ENCODE measurements at regions not wholly inside any gene's neighbourhood (a gene's known extent, or its start where the extent isn't known, plus 50 kb on each side); places are given as distances from the start of the nearest gene placed in this dataset.
A peak's percentile ranks its signal among the peaks of the same experiment; 100 is the strongest.

DNA sequence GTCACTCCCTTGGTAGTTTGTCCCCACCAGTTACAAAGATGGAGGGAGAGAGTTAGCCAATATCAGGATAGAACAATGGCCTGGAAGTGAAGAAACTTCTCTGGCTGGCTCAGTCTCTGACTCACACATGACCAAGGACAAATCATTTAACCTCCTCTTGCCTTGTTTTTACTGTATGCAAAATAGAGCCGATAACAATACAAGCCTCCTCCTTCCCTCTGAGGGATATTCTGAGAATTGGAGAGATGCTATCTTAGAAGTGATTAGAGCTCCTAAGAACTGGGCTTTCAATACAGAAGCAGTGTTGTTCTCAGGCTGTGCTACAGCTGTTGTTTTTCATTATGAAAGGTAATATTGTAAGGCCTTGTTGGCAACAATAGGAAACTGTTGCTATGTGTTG is 87.7 kb upstream of the EGR2 start:
- no peak overlapping the region for H3K27ac Mint-ChIP-seq
- no peak for DNase-seq
- POLR2A ChIA-PET = no interaction called here
- ATAC-seq = peak; percentile 57
- intact Hi-C loops (cut with DNase I, micrococcal nuclease) = no loop called here
- peaks cover 26% of the 10 kb centered on the region for H3K27me3 Mint-ChIP-seq
- H3K9me3 Mint-ChIP-seq (ENCODE audit: low read depth) = no peaks in the 10 kb centered on the region
- no peak overlapping the region for H3K4me3 Mint-ChIP-seq
- CTCF ChIA-PET = no interaction called here
- H3K4me1 Mint-ChIP-seq = peaks cover 7% of the 10 kb centered on the region
- H3K36me3 Mint-ChIP-seq (ENCODE audit: low read depth) = no peaks in the 10 kb centered on the region

DNA sequence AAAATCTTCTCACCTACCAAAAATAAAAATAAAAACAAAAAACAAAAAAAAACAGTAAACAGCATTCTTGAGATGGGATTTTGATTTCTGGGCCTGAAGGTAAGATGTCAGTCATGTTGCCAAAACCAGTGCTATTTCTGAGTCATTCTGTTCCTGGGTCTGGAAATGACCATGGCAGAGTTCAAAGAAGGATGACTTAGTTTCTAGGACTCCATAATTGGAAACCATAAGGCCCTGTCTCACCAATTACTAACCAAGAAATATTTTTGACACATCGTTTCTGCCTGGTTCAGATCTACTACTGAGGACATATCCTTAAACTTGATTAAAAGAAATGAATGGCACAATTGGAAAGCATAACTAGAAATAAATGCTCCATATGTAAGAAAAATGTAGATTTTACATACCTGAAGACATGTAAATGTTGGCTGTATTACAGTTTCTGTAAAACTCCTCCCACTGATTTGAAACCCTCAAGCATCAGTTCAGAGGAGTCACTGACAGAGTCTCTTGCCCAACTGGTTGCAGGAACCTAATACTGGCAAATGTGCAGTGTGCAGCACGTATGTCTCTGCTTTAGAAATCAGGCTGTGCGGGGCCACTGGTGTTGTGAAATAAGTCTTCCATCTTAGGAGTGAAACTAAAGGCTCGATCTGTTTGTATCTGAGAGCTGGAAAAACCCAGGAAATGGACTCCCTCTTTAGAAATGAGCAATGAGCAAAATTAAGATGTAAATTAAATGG is 84.8 kb upstream of the EGR2 start:
- intact Hi-C loops (cut with DNase I, micrococcal nuclease) = no loop called here
- Mint-ChIP-seq H3K36me3 (ENCODE audit: low read depth) (no peaks in the 10 kb centered on the region), H3K9me3 (ENCODE audit: low read depth) (no peaks in the 10 kb centered on the region), H3K27me3 (peaks cover 27% of the 10 kb centered on the region), H3K4me1 (peaks cover 7% of the 10 kb centered on the region), H3K27ac (no peak overlapping the region), H3K4me3 (no peak overlapping the region)
- ChIA-PET POLR2A (no interaction called here), CTCF (interaction anchor here (0.6 kb wide), 1 partner anchor 121 kb away, joined by 3 read pairs; no protein-coding TSS in a partner anchor)
- DNase-seq = no peak
- ATAC-seq = peak; percentile 60

DNA sequence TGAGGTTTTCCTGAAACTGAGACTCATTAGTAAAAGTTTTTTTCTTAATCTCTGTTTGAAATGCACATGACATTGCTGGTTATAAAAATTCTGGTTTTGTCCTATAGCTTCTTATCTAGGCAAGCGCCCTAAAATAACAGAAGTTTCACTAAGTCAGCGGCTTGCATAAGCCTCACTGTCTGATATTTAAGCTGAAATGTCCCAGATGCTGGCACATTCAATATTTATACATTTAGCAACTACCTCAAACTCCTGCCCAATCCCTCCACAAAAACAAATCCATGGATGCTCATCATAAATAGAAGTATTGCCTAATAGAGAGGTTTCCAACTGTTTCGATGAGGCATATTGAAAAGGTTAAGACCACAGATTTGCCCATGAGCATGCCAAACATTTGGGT is 83.1 kb upstream of the EGR2 start:
- Mint-ChIP-seq H3K27me3 (peaks cover 17% of the 10 kb centered on the region), H3K27ac (no peak overlapping the region), H3K9me3 (ENCODE audit: low read depth) (no peaks in the 10 kb centered on the region), H3K4me1 (peaks cover 7% of the 10 kb centered on the region), H3K36me3 (ENCODE audit: low read depth) (no peaks in the 10 kb centered on the region), H3K4me3 (no peak overlapping the region)
- DNase-seq (no peak), ATAC-seq (no peak)
- intact Hi-C loops (cut with DNase I, micrococcal nuclease) = no loop called here
- ChIA-PET POLR2A (no interaction called here), CTCF (no interaction called here)

DNA sequence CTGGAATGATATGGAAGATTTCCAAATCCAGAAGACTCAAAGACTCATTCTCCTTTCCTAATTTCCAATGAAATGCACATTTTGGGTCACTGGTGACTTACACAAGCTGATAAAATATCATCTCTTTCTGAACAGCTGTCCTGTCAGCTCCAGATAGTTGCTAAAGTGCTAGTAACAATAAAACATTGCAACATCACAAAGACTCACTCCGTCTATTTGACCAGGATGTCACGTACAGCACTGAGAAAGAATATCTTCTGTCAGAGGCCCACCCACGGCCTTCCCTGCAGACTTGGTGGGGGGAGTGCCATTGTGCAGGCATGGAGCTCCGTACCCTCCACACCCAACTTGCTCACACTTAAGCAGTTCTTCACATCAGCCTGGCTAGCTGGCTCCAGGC is 78.9 kb upstream of the EGR2 start:
- intact Hi-C loops (cut with DNase I, micrococcal nuclease) = no loop called here
- CTCF ChIA-PET = interaction anchor here (0.6 to 1.1 kb wide), 2 partner anchors 15 to 39 kb away, joined by 3 read pairs; no protein-coding TSS in a partner anchor
- no peaks in the 10 kb centered on the region for H3K36me3 Mint-ChIP-seq (ENCODE audit: low read depth)
- DNase-seq (no peak), ATAC-seq (no peak)
- H3K4me3 Mint-ChIP-seq = no peak overlapping the region
- H3K27me3 Mint-ChIP-seq = peaks cover 25% of the 10 kb centered on the region
- no peak overlapping the region for H3K27ac Mint-ChIP-seq
- no peaks in the 10 kb centered on the region for H3K9me3 Mint-ChIP-seq (ENCODE audit: low read depth)
- POLR2A ChIA-PET = no interaction called here
- no peaks in the 10 kb centered on the region for H3K4me1 Mint-ChIP-seq

DNA sequence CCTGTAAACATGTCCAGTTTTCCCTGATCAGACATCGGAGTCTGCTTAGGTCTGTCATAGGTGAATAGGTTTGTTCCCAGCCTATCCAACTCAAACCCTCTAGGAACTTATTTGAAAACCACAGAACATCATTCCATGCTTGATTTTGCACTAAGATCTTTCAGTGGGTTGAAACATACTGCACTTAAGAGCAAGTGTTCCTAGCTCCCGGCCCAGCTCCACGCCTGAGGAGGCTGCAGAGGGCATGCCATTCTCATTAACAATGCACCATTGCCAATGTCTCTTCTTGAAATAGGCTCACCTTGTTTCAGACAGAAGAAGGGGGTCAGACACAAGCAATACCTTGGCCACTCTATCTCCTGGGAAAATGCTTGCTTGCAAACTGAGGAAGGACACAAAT is 78.0 kb upstream of the EGR2 start:
- Mint-ChIP-seq H3K9me3 (ENCODE audit: low read depth) (no peaks in the 10 kb centered on the region), H3K27ac (no peak overlapping the region), H3K27me3 (peaks cover 22% of the 10 kb centered on the region), H3K36me3 (ENCODE audit: low read depth) (no peaks in the 10 kb centered on the region), H3K4me1 (no peaks in the 10 kb centered on the region), H3K4me3 (no peak overlapping the region)
- ChIA-PET CTCF (no interaction called here), POLR2A (interaction anchor here (0.6 kb wide), 1 partner anchor 33 kb away, joined by 3 read pairs; no protein-coding TSS in a partner anchor)
- no peak for ATAC-seq
- intact Hi-C loops (cut with DNase I, micrococcal nuclease) = no loop called here
- no peak for DNase-seq

GRCh38 chr10:62893036-62893435 is 76.9 kb upstream of the EGR2 start:
- Mint-ChIP-seq H3K4me1 (no peaks in the 10 kb centered on the region), H3K4me3 (no peak overlapping the region), H3K36me3 (ENCODE audit: low read depth) (no peaks in the 10 kb centered on the region), H3K9me3 (ENCODE audit: low read depth) (no peaks in the 10 kb centered on the region), H3K27me3 (peaks cover 28% of the 10 kb centered on the region), H3K27ac (no peak overlapping the region)
- DNase-seq = no peak
- ChIA-PET POLR2A (no interaction called here), CTCF (interaction anchor here (0.5 to 0.7 kb wide), 2 partner anchors 283 to 776 kb away, joined by 3 read pairs; no protein-coding TSS in a partner anchor)
- intact Hi-C loops (cut with DNase I, micrococcal nuclease) = no loop called here
- no peak for ATAC-seq

GRCh38 chr10:62890395-62890794 is 74.2 kb upstream of the EGR2 start:
- ChIA-PET POLR2A (interaction anchor here (0.6 kb wide), 1 partner anchor 166 kb away, joined by 3 read pairs; no protein-coding TSS in a partner anchor), CTCF (interaction anchor here (0.7 kb wide), 1 partner anchor 70 kb away, joined by 3 read pairs; no protein-coding TSS in a partner anchor)
- Mint-ChIP-seq H3K36me3 (ENCODE audit: low read depth) (no peaks in the 10 kb centered on the region), H3K4me1 (no peaks in the 10 kb centered on the region), H3K4me3 (no peak overlapping the region), H3K27me3 (peaks cover 32% of the 10 kb centered on the region), H3K27ac (no peak overlapping the region), H3K9me3 (ENCODE audit: low read depth) (no peaks in the 10 kb centered on the region)
- DNase-seq (no peak), ATAC-seq (no peak)
- intact Hi-C loops (cut with DNase I, micrococcal nuclease) = no loop called here

GRCh38 chr10:62887642-62888041 is 71.5 kb upstream of the EGR2 start:
- H3K27me3 Mint-ChIP-seq = peaks cover 45% of the 10 kb centered on the region
- no peaks in the 10 kb centered on the region for H3K36me3 Mint-ChIP-seq (ENCODE audit: low read depth)
- intact Hi-C loops (cut with DNase I, micrococcal nuclease) = no loop called here
- no peaks in the 10 kb centered on the region for H3K9me3 Mint-ChIP-seq (ENCODE audit: low read depth)
- H3K4me1 Mint-ChIP-seq = no peaks in the 10 kb centered on the region
- CTCF ChIA-PET = interaction anchor here (0.6 kb wide), 1 partner anchor 277 kb away, joined by 3 read pairs; no protein-coding TSS in a partner anchor
- POLR2A ChIA-PET = no interaction called here
- DNase-seq (no peak), ATAC-seq (no peak)
- no peak overlapping the region for H3K4me3 Mint-ChIP-seq
- H3K27ac Mint-ChIP-seq = no peak overlapping the region

GRCh38 chr10:62885684-62886461 is 69.7 kb upstream of the EGR2 start:
- ChIA-PET CTCF (no interaction called here), POLR2A (no interaction called here)
- DNase-seq (no peak), ATAC-seq (no peak)
- no peaks in the 10 kb centered on the region for H3K36me3 Mint-ChIP-seq (ENCODE audit: low read depth)
- no peak overlapping the region for H3K4me3 Mint-ChIP-seq
- H3K27me3 Mint-ChIP-seq = peaks cover 48% of the 10 kb centered on the region
- no peak overlapping the region for H3K27ac Mint-ChIP-seq
- H3K4me1 Mint-ChIP-seq = no peaks in the 10 kb centered on the region
- no peaks in the 10 kb centered on the region for H3K9me3 Mint-ChIP-seq (ENCODE audit: low read depth)
- intact Hi-C loops (cut with DNase I, micrococcal nuclease) = no loop called here

GRCh38 chr10:62880162-62880561 is 64.0 kb upstream of the EGR2 start:
- no peak for DNase-seq
- intact Hi-C loops (cut with DNase I, micrococcal nuclease) = no loop called here
- no peak overlapping the region for H3K27ac Mint-ChIP-seq
- no peak for ATAC-seq
- CTCF ChIA-PET = no interaction called here
- H3K27me3 Mint-ChIP-seq = peaks cover 39% of the 10 kb centered on the region
- H3K4me3 Mint-ChIP-seq = no peak overlapping the region
- no peaks in the 10 kb centered on the region for H3K36me3 Mint-ChIP-seq (ENCODE audit: low read depth)
- H3K4me1 Mint-ChIP-seq = no peaks in the 10 kb centered on the region
- no peaks in the 10 kb centered on the region for H3K9me3 Mint-ChIP-seq (ENCODE audit: low read depth)
- POLR2A ChIA-PET = no interaction called here

- intact Hi-C loops (cut with DNase I, micrococcal nuclease) = no loop called here
- Mint-ChIP-seq H3K4me3 (no peak overlapping the region), H3K36me3 (ENCODE audit: low read depth) (peaks cover 2% of the 10 kb centered on the region), H3K4me1 (peaks cover 25% of the 10 kb centered on the region), H3K27me3 (peaks cover 17% of the 10 kb centered on the region), H3K27ac (no peak overlapping the region), H3K9me3 (ENCODE audit: low read depth) (peaks cover 4% of the 10 kb centered on the region)
- CTCF ChIA-PET = no interaction called here
- DNase-seq (no peak), ATAC-seq (no peak)
- POLR2A ChIA-PET = no interaction called here
Observed at GRCh38 chr10:62873866-62874265, 57.7 kb upstream of the EGR2 start.

DNA sequence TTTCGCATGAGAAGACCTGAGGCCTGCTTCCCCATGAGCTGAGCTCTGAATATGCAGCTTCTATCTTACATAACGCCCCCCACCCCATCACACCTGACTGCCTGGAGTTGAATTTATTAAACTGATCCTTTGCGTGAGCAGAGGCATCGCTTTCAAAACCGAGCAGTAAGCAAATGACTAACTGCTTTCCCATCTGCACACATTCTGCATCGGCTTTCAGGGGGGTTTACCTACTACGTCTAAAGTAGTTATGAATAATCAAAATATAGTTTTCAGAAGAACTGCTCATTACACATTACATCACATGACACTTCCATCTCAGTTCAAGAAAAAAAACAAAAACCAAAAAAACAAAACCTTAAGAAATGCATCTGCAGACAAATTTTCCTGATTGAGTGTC is 54.7 kb upstream of the EGR2 start:
- peaks cover 2% of the 10 kb centered on the region for H3K36me3 Mint-ChIP-seq (ENCODE audit: low read depth)
- peak overlapping the region; percentile 57 for H3K27ac Mint-ChIP-seq
- H3K9me3 Mint-ChIP-seq (ENCODE audit: low read depth) = peaks cover 4% of the 10 kb centered on the region
- H3K4me1 Mint-ChIP-seq = peaks cover 25% of the 10 kb centered on the region
- intact Hi-C loops (cut with DNase I, micrococcal nuclease) = loop anchor here (2.0 kb wide), 1 partner anchor 14 kb away; no protein-coding TSS in a partner anchor
- peaks cover 12% of the 10 kb centered on the region for H3K27me3 Mint-ChIP-seq
- POLR2A ChIA-PET = no interaction called here
- DNase-seq (peak; percentile 59), ATAC-seq (peak; percentile 80)
- CTCF ChIA-PET = interaction anchor here (0.7 kb wide), 1 partner anchor 20 kb away, joined by 6 read pairs; no protein-coding TSS in a partner anchor
- H3K4me3 Mint-ChIP-seq = no peak overlapping the region
